Right lobe of liver (tissue), 4 donors: ENCODE measurements at regions not wholly inside any gene's neighbourhood (a gene's known extent, or its start where the extent isn't known, plus 50 kb on each side); places are given as distances from the start of the nearest gene placed in this dataset.

ENCODE experiments used
- POLR2A ChIP-seq: fragments of 450-650 bp; IDR thresholded peaks from one replicate; pipeline ENCODE4 v1.6.1; 2017; ENCODE audit warnings: antibody characterized with exemption, mild to moderate bottlenecking
- TF ChIP-seq, protein P1 (sequence below), 4 donors: fragments of 200-600 bp in 3 of 4; fragments of 450-650 bp in 1 of 4; IDR thresholded peaks; one replicate each; pipeline versions ENCODE4 v1.5.1 to v1.8.0; 2016 to 2022; ENCODE audit warnings: antibody characterized with exemption in 4 of 4, mild to moderate bottlenecking in 2 of 4
- donor health status: DM: no; HTN: no; CAD: no.
- donor health status: DM: no; HTN: no; CAD: no.
- donor health status: DM: no; HTN: yes; CAD: no.

DNA sequence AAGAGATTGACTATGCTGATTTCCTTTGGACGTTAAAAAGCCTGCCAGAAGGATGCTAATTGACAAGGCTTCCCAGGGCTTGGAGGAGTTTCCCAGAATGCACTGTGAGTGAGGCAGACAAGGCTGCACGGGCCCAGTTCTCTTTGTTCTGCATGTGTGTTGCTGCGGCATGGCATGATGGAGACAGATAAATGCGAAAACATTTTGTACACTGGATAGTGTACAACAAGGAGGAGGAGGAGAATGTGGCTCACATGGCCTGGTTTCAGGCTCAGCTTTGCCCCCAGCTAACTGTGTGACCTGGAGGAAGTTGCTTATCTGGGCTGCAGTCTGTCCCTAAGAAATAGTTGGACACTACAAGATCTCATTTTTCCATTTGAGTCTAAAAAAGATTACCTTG lies 135.5 kb upstream of the CPEB4 start:
- TF ChIP-seq, protein P1, sequence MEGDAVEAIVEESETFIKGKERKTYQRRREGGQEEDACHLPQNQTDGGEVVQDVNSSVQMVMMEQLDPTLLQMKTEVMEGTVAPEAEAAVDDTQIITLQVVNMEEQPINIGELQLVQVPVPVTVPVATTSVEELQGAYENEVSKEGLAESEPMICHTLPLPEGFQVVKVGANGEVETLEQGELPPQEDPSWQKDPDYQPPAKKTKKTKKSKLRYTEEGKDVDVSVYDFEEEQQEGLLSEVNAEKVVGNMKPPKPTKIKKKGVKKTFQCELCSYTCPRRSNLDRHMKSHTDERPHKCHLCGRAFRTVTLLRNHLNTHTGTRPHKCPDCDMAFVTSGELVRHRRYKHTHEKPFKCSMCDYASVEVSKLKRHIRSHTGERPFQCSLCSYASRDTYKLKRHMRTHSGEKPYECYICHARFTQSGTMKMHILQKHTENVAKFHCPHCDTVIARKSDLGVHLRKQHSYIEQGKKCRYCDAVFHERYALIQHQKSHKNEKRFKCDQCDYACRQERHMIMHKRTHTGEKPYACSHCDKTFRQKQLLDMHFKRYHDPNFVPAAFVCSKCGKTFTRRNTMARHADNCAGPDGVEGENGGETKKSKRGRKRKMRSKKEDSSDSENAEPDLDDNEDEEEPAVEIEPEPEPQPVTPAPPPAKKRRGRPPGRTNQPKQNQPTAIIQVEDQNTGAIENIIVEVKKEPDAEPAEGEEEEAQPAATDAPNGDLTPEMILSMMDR (IDR thresholded peaks at IDR 0.05), result no peak
- no peak for TF ChIP-seq POLR2A
